ENCODE measurements at regions not wholly inside any gene's neighbourhood (a gene's known extent, or its start where the extent isn't known, plus 50 kb on each side); places are given as distances from the start of the nearest gene placed in this dataset.

DNA sequence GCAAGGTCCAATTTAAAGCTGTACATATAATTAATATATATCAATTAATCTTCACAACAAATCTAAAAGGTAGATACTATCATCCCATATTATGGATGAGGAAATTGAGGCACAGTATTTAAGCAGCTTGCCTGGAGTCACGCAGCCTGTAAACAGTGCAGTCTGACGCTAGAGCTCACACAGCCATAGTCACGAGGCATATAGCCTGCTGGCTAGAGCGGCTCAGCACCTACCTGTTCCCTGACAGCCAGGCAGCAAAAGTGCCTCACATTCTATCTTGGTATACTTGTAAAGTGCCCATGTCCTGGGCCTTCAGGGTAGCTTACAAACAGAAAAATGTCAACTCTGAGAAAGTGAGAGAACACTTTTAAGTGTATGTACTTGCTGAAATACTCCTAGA, 222.6 kb upstream of the NEIL3 start:
- DNase-seq (ENCODE audit: low read depth) = no peak
- TF ChIP-seq, protein P1, sequence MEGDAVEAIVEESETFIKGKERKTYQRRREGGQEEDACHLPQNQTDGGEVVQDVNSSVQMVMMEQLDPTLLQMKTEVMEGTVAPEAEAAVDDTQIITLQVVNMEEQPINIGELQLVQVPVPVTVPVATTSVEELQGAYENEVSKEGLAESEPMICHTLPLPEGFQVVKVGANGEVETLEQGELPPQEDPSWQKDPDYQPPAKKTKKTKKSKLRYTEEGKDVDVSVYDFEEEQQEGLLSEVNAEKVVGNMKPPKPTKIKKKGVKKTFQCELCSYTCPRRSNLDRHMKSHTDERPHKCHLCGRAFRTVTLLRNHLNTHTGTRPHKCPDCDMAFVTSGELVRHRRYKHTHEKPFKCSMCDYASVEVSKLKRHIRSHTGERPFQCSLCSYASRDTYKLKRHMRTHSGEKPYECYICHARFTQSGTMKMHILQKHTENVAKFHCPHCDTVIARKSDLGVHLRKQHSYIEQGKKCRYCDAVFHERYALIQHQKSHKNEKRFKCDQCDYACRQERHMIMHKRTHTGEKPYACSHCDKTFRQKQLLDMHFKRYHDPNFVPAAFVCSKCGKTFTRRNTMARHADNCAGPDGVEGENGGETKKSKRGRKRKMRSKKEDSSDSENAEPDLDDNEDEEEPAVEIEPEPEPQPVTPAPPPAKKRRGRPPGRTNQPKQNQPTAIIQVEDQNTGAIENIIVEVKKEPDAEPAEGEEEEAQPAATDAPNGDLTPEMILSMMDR (IDR thresholded peaks at IDR 0.05; ENCODE audit: control insufficient read depth, extremely low read depth, insufficient read depth) = no peak
- no peak overlapping the region for H3K4me3 ChIP-seq (ENCODE audit: low read depth, low read length)

DNA sequence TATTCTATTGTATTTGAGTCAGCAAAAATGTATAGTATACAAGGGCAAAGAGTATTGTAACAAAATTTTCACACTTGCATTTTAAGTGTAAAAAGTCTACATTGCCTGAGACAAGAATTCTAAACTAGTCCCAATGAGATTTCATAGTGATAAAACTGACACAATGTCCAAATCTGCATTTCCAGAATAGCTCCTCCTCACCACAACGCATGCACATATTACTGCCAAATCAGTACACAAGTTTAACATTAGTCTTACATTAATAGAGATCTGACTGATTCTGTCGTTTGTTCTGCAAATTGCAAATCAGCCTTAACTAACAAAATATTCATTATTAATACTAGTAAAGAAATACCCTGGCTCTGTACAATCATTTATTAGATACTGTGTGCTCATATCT, 222.2 kb upstream of the NEIL3 start:
- DNase-seq (ENCODE audit: low read depth) = no peak
- H3K4me3 ChIP-seq (ENCODE audit: low read depth, low read length) = no peak overlapping the region
- TF ChIP-seq, protein P1 (IDR thresholded peaks at IDR 0.05; ENCODE audit: control insufficient read depth, extremely low read depth, insufficient read depth) = no peak

DNA sequence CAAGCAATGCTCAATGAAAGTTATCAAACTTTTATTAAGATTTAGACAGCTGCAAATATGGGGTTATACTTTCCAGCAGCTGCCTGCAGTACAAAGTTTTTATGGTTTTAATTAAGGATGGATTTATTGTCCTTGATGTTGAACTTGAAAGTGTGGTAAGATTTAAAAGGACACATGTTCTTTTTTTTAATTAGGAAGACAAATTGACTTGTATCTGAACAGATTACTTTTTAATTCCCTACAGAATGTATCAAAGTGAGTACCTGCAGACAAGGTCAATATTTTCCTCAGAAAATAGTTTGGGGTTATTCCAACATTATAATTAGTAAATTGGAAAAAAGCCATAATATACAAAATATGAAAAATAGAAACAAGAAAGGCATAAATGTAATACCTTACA, 218.2 kb upstream of the NEIL3 start:
- TF ChIP-seq, protein P1 (IDR thresholded peaks at IDR 0.05; ENCODE audit: control insufficient read depth, extremely low read depth, insufficient read depth) = no peak
- no peak overlapping the region for H3K4me3 ChIP-seq (ENCODE audit: low read depth, low read length)
- no peak for DNase-seq (ENCODE audit: low read depth)

DNA sequence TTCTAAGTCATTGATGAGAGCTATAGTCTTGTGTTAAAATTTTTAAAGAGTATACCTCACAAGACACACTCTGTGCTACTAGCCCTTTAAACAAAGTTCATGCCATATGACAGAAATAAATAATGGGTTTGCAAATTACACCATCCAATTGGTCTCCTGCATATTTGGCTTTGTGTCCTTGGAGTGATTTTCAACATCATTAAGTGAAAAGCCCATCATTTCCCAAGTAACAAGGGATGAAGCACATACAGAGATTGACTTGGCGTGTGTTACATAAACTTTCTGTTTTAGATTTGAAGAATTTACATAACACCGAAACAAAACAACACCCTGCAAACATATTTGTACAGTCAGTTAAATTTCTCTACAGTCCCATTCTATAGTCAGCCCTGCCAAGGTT, 216.9 kb upstream of the NEIL3 start:
- DNase-seq (ENCODE audit: low read depth) = no peak
- H3K4me3 ChIP-seq (ENCODE audit: low read depth, low read length) = no peak overlapping the region
- TF ChIP-seq, protein P1 (IDR thresholded peaks at IDR 0.05; ENCODE audit: control insufficient read depth, extremely low read depth, insufficient read depth) = no peak

DNA sequence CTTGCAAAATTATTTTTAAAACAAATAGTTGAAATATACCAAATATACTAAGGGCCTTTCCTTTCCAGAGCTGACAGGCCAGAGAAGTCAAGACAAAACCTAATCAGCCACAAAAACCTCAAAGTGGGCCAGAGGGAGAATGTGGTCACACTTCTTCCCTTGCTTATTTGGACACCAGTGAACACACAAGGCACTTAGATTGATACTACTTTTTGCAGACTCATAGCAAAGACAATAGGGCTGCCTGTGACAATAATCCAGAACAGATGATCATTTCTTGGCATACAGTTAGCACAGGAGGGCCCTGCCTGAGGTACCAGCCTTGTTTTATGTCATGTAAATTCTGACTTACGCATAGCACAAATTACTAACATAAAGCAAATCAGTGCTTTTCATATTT, 215.7 kb upstream of the NEIL3 start:
- DNase-seq (ENCODE audit: low read depth) = no peak
- no peak overlapping the region for H3K4me3 ChIP-seq (ENCODE audit: low read depth, low read length)
- TF ChIP-seq, protein P1 (IDR thresholded peaks at IDR 0.05; ENCODE audit: control insufficient read depth, extremely low read depth, insufficient read depth) = no peak

DNA sequence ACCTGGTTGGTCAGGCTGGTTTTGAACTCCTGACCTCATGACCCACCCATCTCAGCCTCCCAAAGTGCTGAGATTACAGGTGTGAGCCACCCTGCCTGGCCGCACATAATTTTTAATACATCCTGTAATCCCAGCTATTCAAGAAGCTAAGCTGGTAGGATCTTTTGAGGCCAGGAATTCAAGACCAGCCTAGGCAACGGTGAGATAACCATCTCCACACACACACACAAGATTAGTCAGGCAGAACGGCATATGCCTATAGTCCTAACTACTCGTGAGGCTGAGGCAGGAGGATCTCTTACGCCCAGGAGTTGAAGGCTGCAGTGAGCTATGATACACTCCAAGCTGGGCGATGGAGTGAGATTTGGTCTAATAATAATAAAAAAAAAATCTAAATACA, 212.4 kb upstream of the NEIL3 start:
- no peak for DNase-seq (ENCODE audit: low read depth)
- no peak overlapping the region for H3K4me3 ChIP-seq (ENCODE audit: low read depth, low read length)
- TF ChIP-seq, protein P1 (IDR thresholded peaks at IDR 0.05; ENCODE audit: control insufficient read depth, extremely low read depth, insufficient read depth) = no peak

DNA sequence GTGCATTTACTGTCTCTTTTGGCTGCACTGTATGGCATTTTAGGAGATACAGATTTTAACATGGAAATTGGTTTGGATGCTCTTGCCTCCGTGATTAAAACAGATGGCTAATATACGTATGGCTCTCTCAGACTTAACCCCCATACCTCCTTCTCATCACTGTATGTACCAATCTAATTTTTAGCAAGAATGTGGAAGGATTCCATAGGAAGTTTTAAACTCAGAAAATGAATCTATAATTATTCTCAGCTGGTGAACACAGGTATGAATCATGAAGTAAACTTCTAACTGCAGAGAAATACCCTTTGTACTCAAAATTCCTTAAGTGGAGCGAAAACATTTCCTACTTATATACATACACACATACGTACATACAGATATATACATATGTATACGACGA, 210.5 kb upstream of the NEIL3 start:
- no peak overlapping the region for H3K4me3 ChIP-seq (ENCODE audit: low read depth, low read length)
- no peak for DNase-seq (ENCODE audit: low read depth)
- TF ChIP-seq, protein P1 (IDR thresholded peaks at IDR 0.05; ENCODE audit: control insufficient read depth, extremely low read depth, insufficient read depth) = no peak
